OCI-LY3 (cell line): ENCODE measurements at regions not wholly inside any gene's neighbourhood (a gene's known extent, or its start where the extent isn't known, plus 50 kb on each side); places are given as distances from the start of the nearest gene placed in this dataset.

Source experiments
- EZH2phosphoT487 ChIP-seq: fragments of 200-600 bp; shearing (Covaris generic); IDR thresholded peaks from 2 replicates; pipeline ENCODE4 v1.6.1; 2018; ENCODE audit warnings: antibody characterized with exemption, mixed run types, low read depth
- TF ChIP-seq, protein P1 (sequence below): fragments of 200-600, 300-600 bp; sonication (generic); IDR thresholded peaks from 2 replicates; pipeline ENCODE4 v1.5.1; 2014; ENCODE audit warnings: antibody characterized with exemption, low read length, low read depth

DNA sequence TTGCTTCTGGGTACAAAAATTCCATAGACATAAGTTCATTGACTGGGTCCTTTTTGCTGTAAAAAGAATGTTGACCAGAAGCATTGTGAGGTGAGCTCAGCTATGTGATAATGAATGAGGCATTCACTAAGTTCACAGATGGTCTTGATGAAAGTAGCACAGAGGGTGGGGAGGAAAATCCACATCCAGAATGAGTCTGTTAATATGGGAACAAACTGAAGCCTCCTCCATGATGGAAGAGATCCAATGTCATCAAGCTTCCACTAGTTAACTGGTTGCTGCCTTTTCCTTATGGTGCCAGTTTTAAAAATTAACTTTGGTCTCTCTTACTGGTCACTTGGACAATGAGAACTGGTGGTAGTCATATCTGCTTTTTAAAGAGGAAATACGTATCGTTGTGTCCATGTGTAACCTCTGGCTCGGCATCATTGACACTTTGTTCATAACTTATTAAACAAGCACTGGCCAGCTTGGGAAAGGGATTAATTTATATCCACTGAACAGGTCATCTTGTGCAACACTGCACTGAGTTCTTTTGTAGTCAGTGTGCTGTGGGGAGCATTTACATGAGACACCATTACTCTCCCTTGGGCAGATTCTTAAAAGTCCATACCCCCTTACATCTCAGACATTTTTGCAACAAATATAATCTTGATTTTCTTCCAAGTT is 88.6 kb downstream of the ADAMTS1 start:
- TF ChIP-seq, protein P1, sequence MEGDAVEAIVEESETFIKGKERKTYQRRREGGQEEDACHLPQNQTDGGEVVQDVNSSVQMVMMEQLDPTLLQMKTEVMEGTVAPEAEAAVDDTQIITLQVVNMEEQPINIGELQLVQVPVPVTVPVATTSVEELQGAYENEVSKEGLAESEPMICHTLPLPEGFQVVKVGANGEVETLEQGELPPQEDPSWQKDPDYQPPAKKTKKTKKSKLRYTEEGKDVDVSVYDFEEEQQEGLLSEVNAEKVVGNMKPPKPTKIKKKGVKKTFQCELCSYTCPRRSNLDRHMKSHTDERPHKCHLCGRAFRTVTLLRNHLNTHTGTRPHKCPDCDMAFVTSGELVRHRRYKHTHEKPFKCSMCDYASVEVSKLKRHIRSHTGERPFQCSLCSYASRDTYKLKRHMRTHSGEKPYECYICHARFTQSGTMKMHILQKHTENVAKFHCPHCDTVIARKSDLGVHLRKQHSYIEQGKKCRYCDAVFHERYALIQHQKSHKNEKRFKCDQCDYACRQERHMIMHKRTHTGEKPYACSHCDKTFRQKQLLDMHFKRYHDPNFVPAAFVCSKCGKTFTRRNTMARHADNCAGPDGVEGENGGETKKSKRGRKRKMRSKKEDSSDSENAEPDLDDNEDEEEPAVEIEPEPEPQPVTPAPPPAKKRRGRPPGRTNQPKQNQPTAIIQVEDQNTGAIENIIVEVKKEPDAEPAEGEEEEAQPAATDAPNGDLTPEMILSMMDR: no peak
- TF ChIP-seq EZH2phosphoT487: no peak
